Testis (tissue), 2 donors: ENCODE measurements at regions not wholly inside any gene's neighbourhood (a gene's known extent, or its start where the extent isn't known, plus 50 kb on each side); places are given as distances from the start of the nearest gene placed in this dataset.

Experiments
- CTCF ChIP-seq, 3 experiments: fragments of 450-650 bp in 2 of 3; fragments of 200-600 bp in 1 of 3; sonication (generic) in 1 of 3; IDR thresholded peaks; one replicate each; pipeline ENCODE4 v1.5.1; 2016 to 2019; ENCODE audit warnings: antibody characterized with exemption in 3 of 3, mild to moderate bottlenecking in 2 of 3, moderate library complexity in 1 of 3
- POLR2A ChIP-seq: fragments of 450-650 bp; IDR thresholded peaks from one replicate; pipeline ENCODE4 v1.6.1; 2017; ENCODE audit warnings: antibody characterized with exemption, mild to moderate bottlenecking, moderate library complexity

DNA sequence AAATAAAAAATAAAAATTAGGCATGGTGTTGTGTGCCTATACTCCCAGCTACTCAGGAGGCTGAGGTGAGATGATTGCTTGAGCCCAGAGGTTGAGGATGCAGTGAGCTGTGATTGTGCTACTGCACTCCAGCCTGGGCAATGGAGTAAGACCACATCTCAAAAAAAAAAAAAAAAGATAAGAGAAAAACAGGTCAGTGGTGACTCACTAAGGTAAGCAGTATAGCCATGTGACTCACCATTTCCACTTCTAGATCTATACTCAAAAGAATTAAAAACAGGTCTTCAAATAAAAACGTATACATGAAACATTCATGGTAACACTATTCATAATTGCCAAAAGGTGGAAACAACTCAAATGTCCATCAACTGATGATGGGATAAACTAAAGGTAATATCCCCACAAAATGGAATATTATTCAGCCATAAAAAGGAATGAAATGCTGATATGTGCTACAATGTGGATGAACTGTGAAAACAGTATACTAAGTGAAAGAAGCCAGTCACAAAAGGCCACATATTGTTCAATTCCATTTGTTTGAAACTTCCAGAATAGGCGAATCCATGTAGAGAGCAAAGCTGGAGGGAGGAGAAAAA is 75.1 kb downstream of the ZNF281 start:
- TF ChIP-seq CTCF (IDR thresholded peaks at IDR 0.05) (no peak), POLR2A (no peak)
